GM19468 (cell line): ENCODE measurements at regions not wholly inside any gene's neighbourhood (a gene's known extent, or its start where the extent isn't known, plus 50 kb on each side); places are given as distances from the start of the nearest gene placed in this dataset.
"Not testable (repeated sequence)": the region's sequence is repeated elsewhere in the genome, so short reads cannot be mapped to it uniquely, and the experiment has no call there.

Source experiments
- ATAC-seq: cut with Tn5 transposase; IDR thresholded peaks from one replicate; pipeline ENCODE4 v1.9.1; 2021; ENCODE audit warnings: mild to moderate bottlenecking, moderate library complexity, moderate number of reproducible peaks; ENCODE audit not compliant: unreplicated experiment; ENCODE audit errors: extremely low read depth

DNA sequence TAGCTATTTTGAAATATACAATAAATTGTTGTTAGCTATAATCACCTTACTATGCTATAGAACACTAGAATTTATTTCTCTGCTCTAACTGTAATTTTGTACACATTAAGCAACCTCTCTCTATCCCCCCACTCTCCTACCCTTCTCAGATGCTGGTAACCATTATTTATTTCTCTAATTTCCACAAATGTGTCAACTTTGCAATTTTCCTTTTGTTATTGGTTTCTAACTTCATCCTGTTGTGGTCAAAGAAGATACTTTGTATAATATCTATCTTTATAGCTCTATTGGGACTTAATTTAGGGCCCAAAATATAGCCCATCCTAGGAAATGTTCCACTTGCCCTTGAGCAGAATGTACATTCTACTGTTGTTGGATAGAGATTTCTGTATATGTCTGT lies 229.3 kb downstream of the SATB1 start:
- no peak for ATAC-seq

DNA sequence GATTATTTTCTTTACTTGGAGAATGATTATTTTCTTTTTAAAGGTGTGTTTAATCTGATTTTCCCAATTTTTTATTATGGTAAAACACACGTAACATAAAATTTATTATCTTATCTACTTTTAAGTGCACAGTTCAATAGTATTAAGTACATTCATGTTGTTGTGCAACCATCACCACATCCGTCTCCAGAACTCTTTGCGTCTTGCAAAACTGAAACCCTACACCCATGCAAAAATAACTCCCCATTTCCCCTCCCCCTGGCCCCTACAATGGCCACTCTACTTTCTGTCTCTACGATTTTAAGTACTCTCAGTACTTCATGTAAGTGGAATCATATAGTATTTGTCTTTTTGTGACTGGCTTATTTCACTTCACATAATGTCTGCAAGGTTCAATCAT lies 230.7 kb downstream of the SATB1 start:
- no peak for ATAC-seq

DNA sequence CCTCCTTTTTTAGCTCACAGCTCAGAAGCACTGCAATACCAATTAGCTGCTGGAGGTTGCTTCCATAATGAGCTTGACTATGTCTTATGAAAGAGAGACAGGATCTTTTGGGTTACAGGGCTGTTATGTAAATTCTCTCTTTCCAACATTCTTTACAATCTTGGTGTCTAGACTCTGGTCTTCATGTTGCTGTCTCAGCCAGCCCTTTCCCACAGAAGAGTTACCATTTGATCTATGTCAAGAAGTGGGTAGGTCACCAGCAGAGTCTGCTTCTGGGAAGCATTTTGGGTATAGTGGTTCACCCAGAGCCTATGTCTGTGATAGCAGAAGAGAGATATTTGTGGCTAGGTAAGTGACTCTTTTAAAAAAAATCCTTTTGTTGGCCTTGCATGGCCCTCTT lies 234.5 kb downstream of the SATB1 start:
- no peak for ATAC-seq

DNA sequence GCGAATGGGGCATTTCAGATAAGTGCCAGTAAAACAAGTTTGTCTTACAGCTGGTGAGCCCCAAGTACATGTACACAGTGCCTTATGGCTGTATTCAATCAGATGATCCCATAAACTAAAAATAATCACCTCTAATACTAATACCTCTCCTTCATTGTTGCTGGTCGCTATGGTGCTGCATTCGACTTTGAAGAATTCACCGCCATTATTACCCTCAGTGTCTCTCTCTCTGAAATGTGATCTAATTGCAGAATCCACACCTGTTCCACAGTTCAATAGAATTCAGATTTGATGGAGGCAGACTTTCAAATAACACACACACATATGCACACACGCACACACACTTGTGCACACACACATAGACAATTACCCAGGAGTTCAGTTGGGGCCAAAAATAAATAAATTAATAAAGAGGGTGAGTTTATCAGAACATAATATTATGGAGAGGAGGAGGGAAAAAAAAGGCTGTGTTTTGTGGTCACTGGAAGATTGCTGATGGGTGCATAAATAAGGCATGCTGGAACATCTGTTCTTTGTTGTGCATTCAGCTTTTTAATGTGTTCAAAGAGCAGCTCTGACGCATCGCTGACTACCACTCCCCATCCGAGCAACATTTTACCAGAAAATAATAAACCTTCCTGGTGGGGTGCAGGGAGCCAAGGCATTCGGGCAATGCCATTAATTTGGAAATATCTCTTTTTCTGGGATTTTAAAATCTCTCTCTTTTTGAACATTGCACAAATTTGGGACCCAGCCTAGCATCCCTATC lies 235.7 kb downstream of the SATB1 start:
- ATAC-seq, result no peak

DNA sequence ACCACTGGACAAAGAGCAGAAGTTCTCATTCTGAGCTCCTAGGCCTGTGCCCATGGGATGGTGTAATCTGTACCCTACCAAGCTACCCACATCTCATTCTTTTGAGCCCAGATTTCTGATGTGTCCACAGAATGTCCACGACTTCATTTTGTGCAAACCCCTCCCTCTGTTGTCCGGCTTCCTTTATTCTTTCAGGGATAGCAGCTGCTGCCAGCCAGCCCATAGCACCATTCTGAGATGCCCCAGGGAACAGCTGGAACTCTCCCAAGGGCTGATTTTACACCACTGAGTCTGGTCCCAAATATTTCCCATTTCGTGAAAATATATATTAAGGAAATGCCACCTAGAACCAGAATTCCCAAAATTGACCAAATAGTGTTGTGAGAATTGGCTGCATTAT lies 236.6 kb downstream of the SATB1 start:
- ATAC-seq, result no peak

DNA sequence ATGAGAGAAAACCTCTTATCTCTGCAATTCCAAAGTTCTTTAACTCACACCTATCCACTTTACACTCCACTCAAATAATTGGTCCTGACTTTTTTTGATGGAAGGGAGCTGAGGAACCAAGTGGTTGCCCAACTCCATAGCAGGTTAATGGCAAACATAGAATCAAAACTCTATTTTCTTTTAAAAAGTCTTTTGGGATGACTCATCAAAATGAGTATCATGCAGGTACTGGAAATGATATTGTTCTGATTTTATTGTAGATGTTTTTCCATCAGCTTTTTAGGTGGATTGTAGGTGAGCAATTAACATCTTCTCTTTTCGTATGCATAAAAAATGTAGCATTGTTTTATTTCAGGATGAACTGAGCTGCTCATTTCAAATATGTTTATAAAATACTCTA lies 239.5 kb downstream of the SATB1 start:
- no peak for ATAC-seq

DNA sequence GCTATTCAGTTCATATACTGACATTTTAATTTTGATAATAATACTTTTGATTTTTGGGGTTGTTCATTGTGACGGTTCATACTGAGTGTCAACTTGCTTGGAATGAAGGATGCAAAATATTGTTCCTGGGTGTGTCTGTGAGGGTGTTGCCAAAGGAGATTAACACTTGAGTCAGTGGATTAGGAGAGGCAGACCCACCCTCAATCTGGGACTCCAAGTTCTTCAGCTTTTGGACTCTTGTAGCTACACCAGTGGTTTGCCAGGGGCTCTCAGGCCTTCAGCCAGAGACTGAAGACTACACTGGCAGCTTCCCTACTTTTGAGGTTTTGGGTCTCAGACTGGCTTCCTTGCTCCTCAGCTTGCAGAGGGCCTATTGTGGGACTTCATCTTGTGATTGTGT lies 242.2 kb downstream of the SATB1 start:
- ATAC-seq, result not testable (repeated sequence)

DNA sequence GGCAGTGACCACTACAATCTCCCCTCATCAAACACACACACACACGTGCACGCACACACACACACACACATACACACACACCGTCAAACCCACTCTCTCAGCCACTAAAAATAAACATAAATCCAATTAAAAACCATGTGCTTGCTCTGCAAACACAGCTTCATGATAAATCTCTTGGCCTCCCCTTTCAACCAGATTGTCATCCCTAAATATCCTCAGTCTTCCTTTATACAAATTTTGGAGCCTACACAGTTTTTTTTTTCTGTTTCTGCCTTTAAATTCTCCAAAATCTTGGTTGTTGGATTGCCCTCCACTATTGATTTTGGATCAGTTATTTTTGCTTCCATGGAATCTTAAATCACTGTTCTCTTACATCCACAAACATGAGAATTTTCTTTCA lies 245.6 kb downstream of the SATB1 start:
- no peak for ATAC-seq

DNA sequence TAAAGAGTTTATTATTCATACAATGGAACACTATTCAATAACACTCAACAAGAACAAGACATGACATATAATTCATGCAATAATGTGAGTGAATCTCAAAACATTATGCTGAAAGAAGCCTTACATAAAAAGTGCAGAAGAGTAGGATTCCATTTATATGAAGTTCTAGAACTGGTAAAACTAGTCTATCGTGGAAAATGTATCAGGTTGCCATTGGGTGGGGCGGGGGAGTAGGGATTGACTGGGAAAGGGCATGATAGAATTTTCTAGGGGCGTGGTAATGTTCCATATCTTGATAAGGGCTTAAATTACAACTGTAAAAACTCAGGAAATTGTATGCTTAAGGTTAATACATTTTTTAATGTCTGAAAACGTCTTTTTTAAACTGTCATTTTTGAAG lies 247.9 kb downstream of the SATB1 start:
- ATAC-seq, result no peak

DNA sequence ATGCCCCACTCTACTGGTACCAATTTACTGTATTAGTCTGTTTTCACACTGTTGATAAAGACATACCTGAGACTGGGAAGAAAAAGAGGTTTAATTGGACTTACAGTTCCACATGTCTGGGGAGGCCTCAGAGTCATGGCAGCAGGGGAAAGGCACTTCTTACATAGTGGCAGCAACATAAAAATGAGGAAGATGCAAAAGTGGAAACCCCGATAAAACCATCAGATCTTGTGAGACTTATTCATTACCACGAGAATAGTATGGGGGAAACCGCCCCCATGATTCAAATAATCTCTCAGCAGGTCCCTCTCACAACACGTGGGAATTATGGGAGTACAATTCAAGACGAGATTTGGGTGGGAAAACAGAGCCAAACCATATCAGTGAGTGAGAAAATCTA lies 251.2 kb downstream of the SATB1 start:
- not testable (repeated sequence) for ATAC-seq

DNA sequence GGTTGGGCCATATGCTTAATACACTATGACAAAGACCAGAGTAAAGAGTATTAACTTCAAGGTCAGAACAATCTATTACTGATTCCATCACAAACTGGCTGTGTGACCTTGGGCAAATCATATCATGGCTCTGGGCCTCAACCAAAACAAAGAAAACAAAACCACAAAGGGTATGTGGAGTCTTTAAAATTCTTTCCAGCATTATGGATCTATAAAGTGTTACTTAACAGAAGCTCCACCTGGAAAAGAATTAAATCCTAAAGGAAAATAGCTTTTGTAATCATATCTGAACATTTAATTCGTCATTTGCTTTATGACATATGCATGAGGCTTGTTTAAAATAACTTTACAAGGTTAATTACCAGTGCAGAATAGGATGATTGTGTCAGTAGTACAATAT lies 265.5 kb downstream of the SATB1 start:
- no peak for ATAC-seq

DNA sequence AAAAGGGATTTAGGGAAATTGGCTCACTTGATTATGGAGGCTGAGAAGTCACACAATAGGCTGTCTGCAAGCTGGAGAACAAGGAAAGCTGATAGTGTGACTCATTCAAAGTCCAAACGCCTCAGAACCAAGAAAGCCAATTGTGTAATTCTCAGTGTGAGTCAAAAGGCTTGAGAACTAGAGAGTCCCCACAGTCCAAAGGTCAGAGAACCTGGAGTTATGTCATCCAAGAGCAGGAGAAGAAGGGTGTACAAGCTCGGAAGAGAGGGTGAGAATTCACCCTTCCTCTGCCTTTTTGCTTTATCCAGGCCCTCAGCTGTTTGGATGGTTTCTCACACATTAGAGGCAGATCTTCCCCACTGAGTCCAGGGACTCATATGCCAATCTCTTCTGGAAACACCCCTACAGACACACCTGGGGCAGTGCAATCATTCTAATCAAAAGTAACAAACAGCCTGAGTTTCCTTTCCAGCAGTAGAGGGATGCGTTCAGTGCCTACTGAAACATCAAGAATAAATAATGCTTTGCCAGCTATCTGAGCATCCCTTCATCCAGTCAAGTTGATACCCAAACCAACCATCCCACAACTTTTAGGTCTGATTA lies 271.5 kb downstream of the SATB1 start:
- no peak for ATAC-seq

DNA sequence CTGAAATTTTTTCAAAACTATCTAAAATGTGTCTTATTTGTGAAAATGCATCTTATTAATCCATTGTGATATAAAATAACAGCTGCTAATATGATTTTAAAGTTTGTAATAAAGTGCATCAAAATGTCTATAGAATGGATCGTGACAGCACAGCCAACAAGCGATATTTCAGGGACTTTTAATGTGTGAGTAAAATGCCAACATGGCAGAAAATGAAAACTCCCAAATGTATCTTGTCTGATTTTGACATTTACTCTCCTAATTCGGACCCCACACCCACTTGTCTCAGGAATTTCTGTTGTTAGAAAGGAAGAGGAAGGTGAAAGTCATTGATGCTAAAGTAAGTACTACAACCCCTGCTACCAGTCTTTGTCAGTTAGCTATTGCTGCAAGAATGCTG lies 273.9 kb downstream of the SATB1 start:
- ATAC-seq, result no peak

DNA sequence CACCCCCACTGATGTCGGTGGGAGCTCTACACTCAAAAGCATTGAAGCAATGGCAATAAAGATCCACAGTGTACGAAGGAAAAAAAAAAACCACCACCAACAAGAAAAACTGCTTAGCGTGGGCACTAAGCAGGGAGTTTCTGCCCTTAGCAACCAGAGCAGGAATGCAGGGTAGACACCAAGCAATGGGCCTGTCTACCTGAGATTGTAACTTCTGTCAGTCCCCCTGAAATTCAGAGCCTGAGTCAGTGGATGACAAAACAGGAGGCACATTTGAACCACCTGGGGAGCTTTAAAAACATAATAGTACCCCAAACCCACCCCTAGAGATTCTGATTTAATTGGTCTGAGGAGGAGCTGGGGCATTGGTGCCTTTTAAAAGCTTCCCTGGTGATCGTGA lies 275.2 kb downstream of the SATB1 start:
- no peak for ATAC-seq

DNA sequence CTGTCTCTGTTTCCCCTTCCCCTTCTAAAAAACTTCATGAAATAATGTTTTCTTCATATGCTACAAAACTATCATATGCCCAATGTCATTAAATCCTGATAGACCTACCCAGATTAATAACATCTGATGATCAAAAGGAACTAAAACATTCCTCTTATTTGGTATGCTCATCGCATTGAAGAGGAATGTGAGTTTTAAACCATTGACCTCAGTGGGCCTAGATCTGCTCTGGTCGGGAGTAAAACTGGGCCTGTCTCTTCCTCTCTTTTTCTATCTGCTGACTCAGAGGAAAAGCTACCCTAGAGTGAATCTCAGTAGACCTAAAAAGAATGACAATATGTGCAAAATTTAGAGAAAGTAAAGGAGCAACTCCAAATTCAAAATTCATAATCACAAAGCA lies 275.8 kb downstream of the SATB1 start:
- no peak for ATAC-seq

DNA sequence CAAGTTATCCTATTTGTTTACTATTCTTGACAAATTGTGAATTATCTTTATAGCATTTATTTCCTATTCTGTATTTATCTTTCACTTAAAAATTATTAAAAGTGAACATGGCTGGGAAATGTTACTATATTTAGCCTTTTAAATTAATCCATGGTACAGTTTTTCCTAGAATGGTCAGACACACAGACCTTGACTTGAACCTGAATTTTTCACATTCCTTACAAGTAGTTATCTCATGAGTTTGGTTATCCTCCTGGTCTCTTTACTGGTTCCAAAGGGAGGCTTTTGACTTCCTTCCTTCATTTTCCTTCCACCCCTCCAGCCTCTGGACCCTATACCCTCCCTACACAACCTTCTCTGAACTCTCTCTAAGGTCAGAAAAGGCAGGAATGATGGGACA lies 280.6 kb downstream of the SATB1 start:
- ATAC-seq, result no peak

DNA sequence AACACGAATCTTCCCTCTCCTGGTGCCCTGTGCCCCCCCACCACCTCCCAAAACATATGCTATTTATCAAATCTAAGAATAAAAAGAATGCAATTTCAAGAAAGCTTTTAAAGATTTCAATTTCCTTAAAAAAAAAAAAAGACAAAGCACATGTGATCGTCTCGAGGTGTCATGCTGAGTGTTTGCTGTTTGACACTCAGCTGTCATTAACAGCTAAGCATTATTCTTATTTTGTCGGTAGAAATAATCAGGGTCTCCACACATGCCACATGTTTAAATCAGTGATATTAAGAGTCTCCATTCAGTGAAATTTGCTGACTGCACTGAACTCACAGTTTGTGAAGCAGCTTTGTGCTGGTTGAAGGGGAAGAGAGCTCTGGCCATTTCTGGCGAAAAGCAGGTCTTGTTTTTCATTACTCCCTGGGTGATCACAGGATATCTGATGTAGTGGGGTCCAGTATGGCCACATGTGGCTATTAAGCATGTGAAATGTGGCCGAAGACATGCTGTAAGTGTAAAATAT lies 281.8 kb downstream of the SATB1 start:
- ATAC-seq, result no peak

DNA sequence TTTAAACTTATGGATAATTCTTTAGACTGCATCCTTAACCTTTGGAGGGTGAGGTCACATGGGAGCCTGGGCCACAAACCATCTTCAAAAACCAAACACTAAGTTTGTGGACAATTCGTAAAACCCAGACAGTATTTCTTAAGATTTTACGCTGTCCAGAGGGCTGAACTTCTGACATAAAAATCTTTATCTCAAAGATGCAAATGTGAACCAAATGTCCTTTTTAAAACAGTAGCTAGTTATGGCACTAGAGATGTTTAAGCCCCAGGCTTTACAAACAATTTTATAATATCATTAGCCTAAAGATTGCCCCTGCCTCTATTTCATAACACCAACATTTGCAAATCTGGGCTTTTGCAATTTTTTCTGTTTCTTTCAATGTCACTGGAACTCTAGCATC lies 287.2 kb downstream of the SATB1 start:
- no peak for ATAC-seq

DNA sequence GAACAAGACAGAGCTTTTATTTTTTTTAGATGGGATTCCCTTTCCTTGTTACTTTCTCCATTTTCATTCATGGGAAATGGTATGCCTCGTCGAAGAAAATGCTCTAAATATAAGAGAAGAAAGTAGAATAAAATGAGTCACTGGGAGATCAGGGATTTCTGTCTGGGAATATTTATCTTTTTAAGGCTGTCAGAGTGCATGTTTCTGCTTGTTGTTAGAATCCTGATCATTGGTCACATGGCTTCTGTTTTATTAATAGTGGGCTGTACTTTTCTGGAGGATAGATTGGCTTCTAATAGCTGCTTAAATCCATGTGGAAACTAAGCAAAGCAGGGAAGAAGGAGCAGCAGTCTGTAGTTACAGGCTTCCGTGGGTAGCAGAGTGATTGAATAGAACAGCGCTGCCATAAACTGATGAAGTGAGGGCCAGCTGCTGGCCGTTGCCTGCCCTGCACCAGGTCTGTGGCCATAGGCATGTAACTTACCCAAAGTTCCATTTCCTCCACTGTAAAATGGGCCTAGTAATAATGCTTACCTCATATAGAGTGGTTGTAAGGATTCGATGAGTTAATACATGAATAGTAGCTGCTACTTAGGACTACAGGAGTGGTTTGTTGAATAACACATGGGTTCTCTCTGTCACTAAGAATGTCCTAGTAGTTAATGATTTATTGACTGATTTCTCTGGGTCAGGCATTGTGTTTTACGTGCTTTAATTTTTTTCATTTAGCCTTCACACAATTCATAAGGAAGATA lies 289.9 kb downstream of the SATB1 start:
- ATAC-seq, result no peak

DNA sequence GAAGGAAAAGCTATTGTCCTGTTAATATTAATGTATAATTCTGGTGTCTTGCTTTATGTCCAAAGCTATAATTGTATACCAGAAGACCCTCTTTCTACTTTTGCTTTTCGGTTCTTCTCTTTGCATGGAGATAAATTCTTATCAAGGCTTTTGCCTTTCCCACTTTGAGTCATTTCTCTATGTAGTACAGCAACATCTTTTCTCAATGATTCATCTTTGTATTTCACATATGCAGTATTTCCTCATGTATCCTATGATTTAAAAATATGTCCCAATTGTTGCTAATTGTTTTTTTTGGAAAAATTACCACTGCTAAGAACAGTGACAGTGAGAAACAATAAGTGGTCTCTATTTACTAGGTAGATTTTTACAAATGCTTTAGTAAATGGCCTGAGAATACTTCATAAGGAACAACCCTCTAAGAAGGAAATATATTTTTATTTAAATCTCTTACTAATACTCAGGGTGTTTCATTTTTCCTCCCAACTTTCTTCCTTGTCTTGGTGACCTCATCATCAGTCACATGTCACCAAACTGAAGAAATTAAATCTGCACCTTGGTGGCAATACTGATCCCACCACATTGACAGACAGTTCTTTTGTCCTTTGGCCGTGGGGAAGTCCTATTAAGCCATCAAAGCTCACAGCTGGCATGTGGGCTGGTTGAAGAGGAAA lies 290.6 kb downstream of the SATB1 start:
- no peak for ATAC-seq

DNA sequence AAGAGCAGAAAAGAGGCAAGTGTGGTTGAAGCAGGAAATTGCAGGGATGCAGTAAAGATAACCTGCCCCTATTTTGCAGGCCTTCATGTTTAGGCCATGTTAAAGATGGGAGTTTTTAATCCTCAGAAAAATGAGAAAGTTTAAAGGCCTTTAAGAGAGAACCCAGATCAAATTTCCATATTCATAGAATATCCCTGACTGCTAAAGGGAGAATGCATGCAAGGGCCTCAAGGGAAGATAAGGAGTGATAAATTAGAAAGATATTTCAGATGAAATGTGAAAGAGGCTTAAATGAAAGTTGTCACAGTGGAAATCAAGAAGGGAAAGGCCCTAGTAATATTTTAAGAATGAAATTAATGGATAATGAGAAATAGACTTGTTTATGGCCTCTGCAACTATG lies 292.1 kb downstream of the SATB1 start:
- no peak for ATAC-seq
